Type B pancreatic cell (in vitro differentiated cells): ENCODE measurements at regions not wholly inside any gene's neighbourhood (a gene's known extent, or its start where the extent isn't known, plus 50 kb on each side); places are given as distances from the start of the nearest gene placed in this dataset.

Experiments
- DNase-seq: peaks from one replicate; pipeline ENCODE4 v3.0.0; 2021; ENCODE audit warnings: mixed read lengths; ENCODE audit not compliant: unreplicated experiment; ENCODE audit errors: extremely low spot score
- H3K27ac Mint-ChIP-seq: 2 replicates; pipeline ENCODE4 v1.8.0; 2021; ENCODE audit warnings: mild to moderate bottlenecking, mixed read lengths
- H3K27me3 Mint-ChIP-seq: 2 replicates; pipeline ENCODE4 v1.8.0; 2021; ENCODE audit warnings: mixed read lengths
- H3K36me3 Mint-ChIP-seq: 2 replicates; pipeline ENCODE4 v1.8.0; 2021; ENCODE audit warnings: mixed read lengths
- H3K4me1 Mint-ChIP-seq: one replicate; pipeline ENCODE4 v1.8.0; 2021; ENCODE audit warnings: mixed read lengths; ENCODE audit not compliant: unreplicated experiment
- H3K4me3 Mint-ChIP-seq: 2 replicates; pipeline ENCODE4 v1.8.0; 2021; ENCODE audit warnings: mild to moderate bottlenecking, mixed read lengths
- H3K9me3 Mint-ChIP-seq: 2 replicates; pipeline ENCODE4 v1.8.0; 2021; ENCODE audit warnings: mixed read lengths
- CTCF ChIP-seq: fragments of 200-600 bp; sonication (generic); conservative IDR thresholded peaks from 2 replicates; pipeline ENCODE4 v1.5.0; 2021; ENCODE audit warnings: antibody characterized with exemption, mild to moderate bottlenecking

- Mint-ChIP-seq H3K27me3 (peaks cover 28% of the 10 kb centered on the region), H3K4me1 (peaks cover 4% of the 10 kb centered on the region), H3K36me3 (peaks cover 3% of the 10 kb centered on the region), H3K27ac (no peak overlapping the region), H3K4me3 (no peak overlapping the region), H3K9me3 (peaks cover 6% of the 10 kb centered on the region)
- DNase-seq: peak; percentile 1
- TF ChIP-seq CTCF: no peak
These were observed 164.1 kb upstream of the ZNF618 start for GRCh38 chr9:113712053-113712452.

GRCh38 chr9:113715086-113715485, 161.0 kb upstream of the ZNF618 start:
- peaks cover 3% of the 10 kb centered on the region for H3K36me3 Mint-ChIP-seq
- no peak overlapping the region for H3K4me3 Mint-ChIP-seq
- peak; percentile 25 for DNase-seq
- no peak for TF ChIP-seq CTCF
- peaks cover 4% of the 10 kb centered on the region for H3K4me1 Mint-ChIP-seq
- H3K9me3 Mint-ChIP-seq: peaks cover 6% of the 10 kb centered on the region
- H3K27me3 Mint-ChIP-seq: peaks cover 31% of the 10 kb centered on the region
- no peak overlapping the region for H3K27ac Mint-ChIP-seq

GRCh38 chr9:113719919-113720318, 156.2 kb upstream of the ZNF618 start:
- Mint-ChIP-seq H3K27ac (no peak overlapping the region), H3K4me1 (no peaks in the 10 kb centered on the region), H3K27me3 (peaks cover 24% of the 10 kb centered on the region), H3K4me3 (no peak overlapping the region), H3K36me3 (no peaks in the 10 kb centered on the region), H3K9me3 (peaks cover 10% of the 10 kb centered on the region)
- DNase-seq: peak; percentile 31
- no peak for TF ChIP-seq CTCF

GRCh38 chr9:113720495-113720894, 155.6 kb upstream of the ZNF618 start:
- H3K4me3 Mint-ChIP-seq: no peak overlapping the region
- H3K4me1 Mint-ChIP-seq: no peaks in the 10 kb centered on the region
- no peak overlapping the region for H3K27ac Mint-ChIP-seq
- H3K9me3 Mint-ChIP-seq: peaks cover 10% of the 10 kb centered on the region
- H3K36me3 Mint-ChIP-seq: no peaks in the 10 kb centered on the region
- H3K27me3 Mint-ChIP-seq: peaks cover 22% of the 10 kb centered on the region
- TF ChIP-seq CTCF: no peak
- DNase-seq: peak; percentile 25

GRCh38 chr9:113721856-113722255, 154.3 kb upstream of the ZNF618 start:
- no peak for DNase-seq
- Mint-ChIP-seq H3K4me1 (no peaks in the 10 kb centered on the region), H3K4me3 (no peak overlapping the region), H3K27ac (no peak overlapping the region), H3K9me3 (peaks cover 5% of the 10 kb centered on the region), H3K27me3 (peaks cover 25% of the 10 kb centered on the region), H3K36me3 (no peaks in the 10 kb centered on the region)
- no peak for TF ChIP-seq CTCF

GRCh38 chr9:113724202-113724601, 151.9 kb upstream of the ZNF618 start:
- Mint-ChIP-seq H3K27ac (no peak overlapping the region), H3K4me3 (no peak overlapping the region), H3K4me1 (no peaks in the 10 kb centered on the region), H3K9me3 (peaks cover 5% of the 10 kb centered on the region), H3K36me3 (no peaks in the 10 kb centered on the region), H3K27me3 (peaks cover 18% of the 10 kb centered on the region)
- no peak for DNase-seq
- no peak for TF ChIP-seq CTCF
